CD8-positive, alpha-beta memory T cell (primary cell): ENCODE measurements at regions not wholly inside any gene's neighbourhood (a gene's known extent, or its start where the extent isn't known, plus 50 kb on each side); places are given as distances from the start of the nearest gene placed in this dataset.

Source experiments
- CTCF ChIA-PET: fragments of 350-600 bp; sonication (Branson Sonifier 250); formaldehyde crosslinking; loops from one replicate; lab custom pipeline; 2021; ENCODE audit warnings: antibody characterized with exemption; lab: Charles Lee
- POLR2A ChIA-PET: fragments of 350-600 bp; sonication (Branson Sonifier 250); formaldehyde crosslinking; loops from one replicate; lab custom pipeline; 2021; ENCODE audit warnings: antibody characterized with exemption; lab: Charles Lee
- DNase-seq, 5 donors: peaks; one replicate each; pipeline versions ENCODE4 v3.0.0 to v3.0.0-alpha.2; 2020 to 2022; ENCODE audit warnings: mixed read lengths in 1 of 5
- H3K27ac ChIP-seq: one replicate; pipeline ENCODE4 v1.7.0; 2013; ENCODE audit warnings: low read depth, mild to moderate bottlenecking, low read length, moderate library complexity
- H3K27me3 ChIP-seq: 2 replicates; pipeline ENCODE4 v1.7.0; 2013; ENCODE audit warnings: low read length, mild to moderate bottlenecking; ENCODE audit not compliant: insufficient read depth, poor library complexity, severe bottlenecking
- H3K36me3 ChIP-seq: 2 replicates; pipeline ENCODE4 v1.7.0; 2013; ENCODE audit warnings: mild to moderate bottlenecking, low read length, moderate library complexity; ENCODE audit not compliant: insufficient read depth
- H3K4me1 ChIP-seq: 2 replicates; pipeline ENCODE4 v1.7.0; 2013; ENCODE audit warnings: mild to moderate bottlenecking, low read length, moderate library complexity; ENCODE audit not compliant: insufficient read depth
- H3K4me3 ChIP-seq: 2 replicates; pipeline ENCODE4 v1.7.0; 2013; ENCODE audit warnings: mild to moderate bottlenecking, low read length
- H3K9me3 ChIP-seq: 2 replicates; pipeline ENCODE4 v1.7.0; 2013; ENCODE audit warnings: mild to moderate bottlenecking, low read length
- H3K27ac Mint-ChIP-seq, 8 donors: one replicate each; pipeline ENCODE4 v1.8.0; 2020 to 2021; ENCODE audit warnings: mixed read lengths in 8 of 8, mild to moderate bottlenecking in 6 of 8, inconsistent platforms in 3 of 8, moderate library complexity in 3 of 8
- H3K27me3 Mint-ChIP-seq, 2 donors: one replicate each; pipeline ENCODE4 v1.8.0; 2020 to 2021; ENCODE audit warnings: mixed read lengths in 2 of 2, mild to moderate bottlenecking in 1 of 2, moderate library complexity in 1 of 2
- H3K36me3 Mint-ChIP-seq, 3 donors: one replicate each; pipeline ENCODE4 v1.8.0; 2020 to 2021; ENCODE audit warnings: mixed read lengths in 3 of 3, inconsistent platforms in 1 of 3, mild to moderate bottlenecking in 1 of 3
- H3K4me1 Mint-ChIP-seq, 3 donors: one replicate each; pipeline ENCODE4 v1.8.0; 2020 to 2021; ENCODE audit warnings: mixed read lengths in 3 of 3, inconsistent platforms in 1 of 3, mild to moderate bottlenecking in 1 of 3
- H3K4me3 Mint-ChIP-seq, 7 donors: one replicate each; pipeline ENCODE4 v1.8.0; 2020 to 2021; ENCODE audit warnings: mixed read lengths in 7 of 7, mild to moderate bottlenecking in 6 of 7, moderate library complexity in 4 of 7, inconsistent platforms in 2 of 7
- H3K9me3 Mint-ChIP-seq, 5 donors: one replicate each; pipeline ENCODE4 v1.8.0; 2020 to 2022; ENCODE audit warnings: mixed read lengths in 5 of 5, mild to moderate bottlenecking in 3 of 5, moderate library complexity in 2 of 5, inconsistent platforms in 1 of 5

GRCh38 chr12:69149270-69149669 is 90.1 kb upstream of the CPSF6 start:
- POLR2A ChIA-PET: no interaction called here
- Histone ChIP-seq H3K27me3 (no peaks in the 10 kb centered on the region), H3K36me3 (no peaks in the 10 kb centered on the region), H3K9me3 (no peaks in the 10 kb centered on the region), H3K27ac (no peak overlapping the region), H3K4me1 (no peaks in the 10 kb centered on the region), H3K4me3 (no peak overlapping the region)
- Mint-ChIP-seq H3K27me3 (peaks cover 0 to 4% of the 10 kb centered on the region in 2 donors), H3K27ac (no peak overlapping the region), H3K4me1 (peaks cover 0 to 8% (median 7%) of the 10 kb centered on the region in 3 donors), H3K36me3 (no peaks in the 10 kb centered on the region), H3K9me3 (no peaks in the 10 kb centered on the region), H3K4me3 (no peak overlapping the region)
- no peak for DNase-seq
- CTCF ChIA-PET: no interaction called here

- peaks cover 3 to 15% (median 12%) of the 10 kb centered on the region in 3 donors for H3K4me1 Mint-ChIP-seq
- H3K27ac Mint-ChIP-seq: no peak overlapping the region
- H3K9me3 Mint-ChIP-seq: no peaks in the 10 kb centered on the region
- Histone ChIP-seq H3K27me3 (no peaks in the 10 kb centered on the region), H3K4me1 (no peaks in the 10 kb centered on the region), H3K9me3 (no peaks in the 10 kb centered on the region), H3K36me3 (no peaks in the 10 kb centered on the region), H3K4me3 (no peak overlapping the region), H3K27ac (no peak overlapping the region)
- ChIA-PET CTCF (no interaction called here), POLR2A (no interaction called here)
- no peak for DNase-seq
- no peak overlapping the region for H3K4me3 Mint-ChIP-seq
- no peaks in the 10 kb centered on the region for H3K36me3 Mint-ChIP-seq
- peaks cover 0 to 4% of the 10 kb centered on the region in 2 donors for H3K27me3 Mint-ChIP-seq
These were observed 89.1 kb upstream of the CPSF6 start for GRCh38 chr12:69150083-69150795.

GRCh38 chr12:69150796-69151127 is 88.6 kb upstream of the CPSF6 start:
- Histone ChIP-seq H3K36me3 (no peaks in the 10 kb centered on the region), H3K4me1 (no peaks in the 10 kb centered on the region), H3K9me3 (no peaks in the 10 kb centered on the region), H3K4me3 (no peak overlapping the region), H3K27me3 (no peaks in the 10 kb centered on the region), H3K27ac (no peak overlapping the region)
- Mint-ChIP-seq H3K27ac (no peak overlapping the region), H3K9me3 (no peaks in the 10 kb centered on the region), H3K4me1 (peaks cover 3 to 15% (median 12%) of the 10 kb centered on the region in 3 donors), H3K36me3 (no peaks in the 10 kb centered on the region), H3K27me3 (peaks cover 0 to 4% of the 10 kb centered on the region in 2 donors), H3K4me3 (no peak overlapping the region)
- ChIA-PET POLR2A (no interaction called here), CTCF (interaction anchor here (0.8 kb wide), 1 partner anchor 103 kb away, joined by 4 read pairs; no protein-coding TSS in a partner anchor)
- no peak for DNase-seq

GRCh38 chr12:69151254-69151764 is 88.1 kb upstream of the CPSF6 start:
- Mint-ChIP-seq H3K4me1 (peaks cover 3 to 15% (median 12%) of the 10 kb centered on the region in 3 donors), H3K27me3 (peaks cover 0 to 4% of the 10 kb centered on the region in 2 donors), H3K36me3 (no peaks in the 10 kb centered on the region), H3K27ac (no peak overlapping the region), H3K4me3 (no peak overlapping the region), H3K9me3 (no peaks in the 10 kb centered on the region)
- H3K27me3 ChIP-seq: no peaks in the 10 kb centered on the region
- ChIA-PET CTCF (interaction anchor here (0.8 kb wide), 1 partner anchor 102 kb away, joined by 4 read pairs; no protein-coding TSS in a partner anchor), POLR2A (no interaction called here)
- DNase-seq: no peak
- H3K4me1 ChIP-seq: no peaks in the 10 kb centered on the region
- H3K4me3 ChIP-seq: no peak overlapping the region
- H3K9me3 ChIP-seq: no peaks in the 10 kb centered on the region
- no peak overlapping the region for H3K27ac ChIP-seq
- no peaks in the 10 kb centered on the region for H3K36me3 ChIP-seq

- POLR2A ChIA-PET: interaction anchor here (0.7 kb wide), 1 partner anchor 1868 kb away, joined by 3 read pairs; no protein-coding TSS in a partner anchor
- no peaks in the 10 kb centered on the region for H3K36me3 Mint-ChIP-seq
- H3K4me1 ChIP-seq: peaks cover 6% of the 10 kb centered on the region
- no peak overlapping the region for H3K4me3 Mint-ChIP-seq
- H3K4me1 Mint-ChIP-seq: peaks cover 8 to 23% (median 15%) of the 10 kb centered on the region in 3 donors
- H3K27me3 Mint-ChIP-seq: peaks cover 0 to 6% of the 10 kb centered on the region in 2 donors
- no peak overlapping the region for H3K27ac ChIP-seq
- H3K9me3 ChIP-seq: no peaks in the 10 kb centered on the region
- H3K27me3 ChIP-seq: no peaks in the 10 kb centered on the region
- no peak overlapping the region for H3K4me3 ChIP-seq
- CTCF ChIA-PET: interaction anchor here (0.7 to 5.2 kb wide), 19 partner anchors 10 to 417 kb away, joined by 3 to 46 read pairs (median 4); no protein-coding TSS in a partner anchor
- no peaks in the 10 kb centered on the region for H3K9me3 Mint-ChIP-seq
- peak; percentile 59 to 84 (median 68) for DNase-seq
- H3K36me3 ChIP-seq: no peaks in the 10 kb centered on the region
- peak overlapping the region in 5 of 8 donors; percentile 0 to 26 (median 2) for H3K27ac Mint-ChIP-seq
These were observed 84.6 kb upstream of the CPSF6 start for GRCh38 chr12:69154585-69155363.

GRCh38 chr12:69157023-69157655 is 82.2 kb upstream of the CPSF6 start:
- H3K9me3 ChIP-seq: no peaks in the 10 kb centered on the region
- peaks cover 0 to 3% of the 10 kb centered on the region in 2 donors for H3K27me3 Mint-ChIP-seq
- peak overlapping the region in 5 of 8 donors; percentile 19 to 91 (median 33) for H3K27ac Mint-ChIP-seq
- no peak overlapping the region for H3K27ac ChIP-seq
- H3K4me1 Mint-ChIP-seq: peaks cover 12 to 29% (median 21%) of the 10 kb centered on the region in 3 donors
- peaks cover 6% of the 10 kb centered on the region for H3K4me1 ChIP-seq
- ChIA-PET CTCF (interaction anchor here (0.6 to 5.2 kb wide), 25 partner anchors 10 to 1888 kb away, joined by 3 to 46 read pairs (median 4); partner anchors contain the start of gene CAND1), POLR2A (interaction anchor here (1.5 kb wide), 1 partner anchor 82 kb away, joined by 3 read pairs; the partner anchor contains the start of gene CPSF6)
- H3K4me3 Mint-ChIP-seq: peak overlapping the region; percentile 46 to 84 (median 67)
- no peak overlapping the region for H3K4me3 ChIP-seq
- peak; percentile 76 to 90 (median 82) for DNase-seq
- no peaks in the 10 kb centered on the region for H3K36me3 Mint-ChIP-seq
- no peaks in the 10 kb centered on the region for H3K9me3 Mint-ChIP-seq
- no peaks in the 10 kb centered on the region for H3K36me3 ChIP-seq
- no peaks in the 10 kb centered on the region for H3K27me3 ChIP-seq

- Mint-ChIP-seq H3K4me3 (no peak overlapping the region), H3K36me3 (no peaks in the 10 kb centered on the region), H3K9me3 (no peaks in the 10 kb centered on the region), H3K4me1 (peaks cover 7 to 14% (median 8%) of the 10 kb centered on the region in 3 donors), H3K27ac (peak overlapping the region in 4 of 8 donors; percentile 13 to 51 (median 38)), H3K27me3 (peaks cover 0 to 3% of the 10 kb centered on the region in 2 donors)
- no peaks in the 10 kb centered on the region for H3K36me3 ChIP-seq
- DNase-seq: peak in 3 of 5 donors; percentile 14 to 67 (median 35)
- H3K9me3 ChIP-seq: no peaks in the 10 kb centered on the region
- ChIA-PET POLR2A (no interaction called here), CTCF (interaction anchor here (1.4 kb wide), 1 partner anchor 148 kb away, joined by 3 read pairs; no protein-coding TSS in a partner anchor)
- peaks cover 2% of the 10 kb centered on the region for H3K4me1 ChIP-seq
- no peak overlapping the region for H3K4me3 ChIP-seq
- H3K27ac ChIP-seq: no peak overlapping the region
- no peaks in the 10 kb centered on the region for H3K27me3 ChIP-seq
These were observed 77.5 kb upstream of the CPSF6 start for GRCh38 chr12:69161829-69162228.
